H1 (cell line): ENCODE measurements at regions not wholly inside any gene's neighbourhood (a gene's known extent, or its start where the extent isn't known, plus 50 kb on each side); places are given as distances from the start of the nearest gene placed in this dataset.

Experiments used
- CTCF ChIA-PET: fragments of 300-600 bp; sonication (Branson Sonifier 250); formaldehyde crosslinking; loops from one replicate; lab custom pipeline; 2021; ENCODE audit not compliant: partially characterized antibody; lab: Charles Lee
- POLR2A ChIA-PET: fragments of 300-600 bp; sonication (Branson Sonifier 250); formaldehyde crosslinking; loops from one replicate; lab custom pipeline; 2021; ENCODE audit warnings: inconsistent platforms; ENCODE audit not compliant: partially characterized antibody; lab: Charles Lee
- DNase-seq, 2 experiments: peaks; one replicate each; pipeline versions ENCODE4 v3.0.0 to v3.0.0-alpha.2; 2010 to 2022; ENCODE audit warnings: low spot score in 2 of 2, low read depth in 1 of 2, mixed read lengths in 1 of 2
- FAIRE-seq: peaks from 2 replicates; lab custom pipeline; 2011; peaks lifted over from hg19 to GRCh38; lab: Jason Lieb, UNC
- H2AFZ ChIP-seq: 2 replicates; pipeline ENCODE4 v1.8.1; 2012; ENCODE audit warnings: low read length, inconsistent platforms
- H2AK5ac ChIP-seq: 2 replicates; pipeline ENCODE4 v1.6.1; 2013; ENCODE audit warnings: low read depth, low read length
- H2BK120ac ChIP-seq: replicated peaks from 2 replicates; pipeline ENCODE3; 2013; ENCODE audit warnings: low read depth, low read length, inconsistent platforms
- H2BK12ac ChIP-seq: 2 replicates; pipeline ENCODE4 v1.6.1; 2013; ENCODE audit warnings: low read depth, low read length
- H2BK15ac ChIP-seq: 2 replicates; pipeline ENCODE4 v1.6.1; 2013; ENCODE audit warnings: low read length
- H2BK20ac ChIP-seq: 2 replicates; pipeline ENCODE4 v1.6.1; 2013; ENCODE audit warnings: low read length
- H2BK5ac ChIP-seq: 2 replicates; pipeline ENCODE4 v1.6.1; 2013; ENCODE audit warnings: low read depth, low read length
- H3K14ac ChIP-seq: 2 replicates; pipeline ENCODE4 v1.6.1; 2013; ENCODE audit warnings: inconsistent platforms; ENCODE audit not compliant: insufficient read length
- H3K18ac ChIP-seq: 2 replicates; pipeline ENCODE4 v1.6.1; 2013; ENCODE audit warnings: low read length; ENCODE audit errors: extremely low read depth
- H3K23ac ChIP-seq: 2 replicates; pipeline ENCODE4 v1.6.1; 2013; ENCODE audit warnings: inconsistent platforms; ENCODE audit not compliant: insufficient read length
- H3K23me2 ChIP-seq: 2 replicates; pipeline ENCODE4 v1.6.1; 2013; ENCODE audit warnings: low read depth, low read length
- H3K27ac ChIP-seq: 2 replicates; pipeline ENCODE4 v1.6.1; 2011; ENCODE audit warnings: low read depth, low read length, inconsistent platforms
- H3K27me3 ChIP-seq, 4 experiments: replicated peaks in 1 of 4; 1 replicate in 1 of 4; 2 replicates in 3 of 4; pipeline versions ENCODE4 v1.6.1 to v1.8.1; 2011 to 2013; ENCODE audit warnings: low read length in 3 of 4, mild to moderate bottlenecking in 3 of 4, inconsistent platforms in 2 of 4, mixed read lengths in 2 of 4, moderate library complexity in 1 of 4; ENCODE audit not compliant: control insufficient read depth in 3 of 4, insufficient read depth in 3 of 4; ENCODE audit errors: extremely low read depth in 1 of 4
- H3K36me3 ChIP-seq, 4 experiments: 2 replicates each; pipeline versions ENCODE4 v1.6.1 to v1.8.1; 2011 to 2013; ENCODE audit warnings: mild to moderate bottlenecking in 4 of 4, low read length in 3 of 4, moderate library complexity in 2 of 4, control low read depth in 1 of 4, inconsistent platforms in 1 of 4; ENCODE audit not compliant: insufficient read depth in 4 of 4, control insufficient read depth in 2 of 4
- H3K4ac ChIP-seq: replicated peaks from 2 replicates; pipeline ENCODE3; 2013; ENCODE audit warnings: low read length, low read depth, mixed read lengths, inconsistent platforms; ENCODE audit not compliant: insufficient read length
- H3K4me1 ChIP-seq, 4 experiments: replicated peaks in 1 of 4; 1 replicate in 1 of 4; 2 replicates in 3 of 4; pipeline versions ENCODE4 v1.6.1 to v1.8.1; 2011 to 2013; ENCODE audit warnings: low read length in 3 of 4, inconsistent platforms in 2 of 4, mixed read lengths in 1 of 4; ENCODE audit not compliant: insufficient read depth in 4 of 4, control insufficient read depth in 3 of 4
- H3K4me2 ChIP-seq, 2 experiments: 2 replicates each; pipeline versions ENCODE4 v1.6.1 to v1.8.1; 2011 to 2013; ENCODE audit warnings: low read depth in 2 of 2, low read length in 2 of 2, control low read depth in 1 of 2, inconsistent platforms in 1 of 2, mild to moderate bottlenecking in 1 of 2; ENCODE audit not compliant: insufficient read depth in 1 of 2
- H3K4me3 ChIP-seq, 4 experiments: fragments of 200-600, 300-600 bp in 1 of 4; sonication (generic), shearing (Covaris generic), sonication (Bioruptor Twin) in 1 of 4; 2 replicates each; pipeline versions ENCODE4 v1.5.1 to v1.8.1; 2011 to 2016; ENCODE audit warnings: low read length in 4 of 4, low read depth in 3 of 4, control low read depth in 2 of 4, inconsistent platforms in 2 of 4, mild to moderate bottlenecking in 2 of 4, mixed read lengths in 1 of 4, moderate library complexity in 1 of 4; ENCODE audit not compliant: insufficient read depth in 2 of 4; ENCODE audit errors: extremely low read depth in 1 of 4
- H3K56ac ChIP-seq: replicated peaks from 2 replicates; pipeline ENCODE3; 2013; ENCODE audit warnings: low read depth, mild to moderate bottlenecking, mixed read lengths, low read length, inconsistent platforms; ENCODE audit not compliant: insufficient read length
- H3K79me1 ChIP-seq: 2 replicates; pipeline ENCODE4 v1.6.1; 2013; ENCODE audit warnings: low read depth, low read length, control low read depth
- H3K79me2 ChIP-seq, 2 experiments: 2 replicates each; pipeline versions ENCODE4 v1.6.1 to v1.8.1; 2012 to 2013; ENCODE audit warnings: low read length in 2 of 2, mild to moderate bottlenecking in 2 of 2, inconsistent platforms in 1 of 2; ENCODE audit not compliant: insufficient read depth in 2 of 2, control insufficient read depth in 1 of 2
- H3K9ac ChIP-seq, 4 experiments: replicated peaks in 1 of 4; 1 replicate in 1 of 4; 2 replicates in 3 of 4; pipeline versions ENCODE4 v1.6.1 to v1.8.1; 2011 to 2013; ENCODE audit warnings: low read depth in 3 of 4, low read length in 3 of 4, control low read depth in 2 of 4, mild to moderate bottlenecking in 2 of 4, moderate library complexity in 2 of 4, inconsistent platforms in 1 of 4; ENCODE audit errors: extremely low read depth in 1 of 4
- H3K9me3 ChIP-seq, 2 experiments: 2 replicates each; pipeline versions ENCODE4 v1.6.1 to v1.8.1; 2012 to 2013; ENCODE audit warnings: mild to moderate bottlenecking in 2 of 2, moderate library complexity in 2 of 2, control low read depth in 1 of 2, inconsistent platforms in 1 of 2, low read depth in 1 of 2, low read length in 1 of 2, mixed read lengths in 1 of 2; ENCODE audit not compliant: insufficient read depth in 2 of 2
- H4K20me1 ChIP-seq, 2 experiments: replicated peaks in 1 of 2; 2 replicates each; pipeline versions ENCODE3 to v1.8.1; 2011 to 2013; ENCODE audit warnings: inconsistent platforms in 2 of 2, low read length in 2 of 2, mild to moderate bottlenecking in 1 of 2; ENCODE audit not compliant: insufficient read depth in 2 of 2, control insufficient read depth in 1 of 2
- H4K5ac ChIP-seq: 2 replicates; pipeline ENCODE4 v1.6.1; 2013; ENCODE audit warnings: low read length, low read depth, mixed read lengths, inconsistent platforms; ENCODE audit not compliant: insufficient read length
- H4K8ac ChIP-seq: 2 replicates; pipeline ENCODE4 v1.8.0; 2013; ENCODE audit warnings: mild to moderate bottlenecking, moderate library complexity, low read length, inconsistent platforms; ENCODE audit not compliant: insufficient read depth; ENCODE audit errors: extremely low read depth
- H4K91ac ChIP-seq: replicated peaks from 2 replicates; pipeline ENCODE3; 2013; ENCODE audit warnings: low read length, mixed read lengths, inconsistent platforms; ENCODE audit not compliant: insufficient read length
- CEBPB ChIP-seq: IDR thresholded peaks from 2 replicates; pipeline ENCODE4 v1.6.1; 2012; ENCODE audit warnings: low read depth, low read length
- CREB1 ChIP-seq: IDR thresholded peaks from 2 replicates; pipeline ENCODE4 v1.6.1; 2012; ENCODE audit warnings: inconsistent platforms
- E2F6 ChIP-seq: IDR thresholded peaks from 2 replicates; pipeline ENCODE4 v1.6.1; 2012; ENCODE audit warnings: inconsistent platforms
- GABPA ChIP-seq: IDR thresholded peaks from 2 replicates; pipeline ENCODE4 v1.6.1; 2011; ENCODE audit warnings: mild to moderate bottlenecking, low read length, moderate library complexity, borderline replicate concordance; ENCODE audit not compliant: insufficient read depth
- GTF2F1 ChIP-seq: IDR thresholded peaks from 2 replicates; pipeline ENCODE4 v1.6.1; 2012; ENCODE audit warnings: low read depth, low read length, improper control_type of control experiment, borderline replicate concordance
- JUND ChIP-seq: IDR thresholded peaks from 2 replicates; pipeline ENCODE4 v1.6.1; 2011; ENCODE audit warnings: mild to moderate bottlenecking, improper control_type of control experiment, low read length
- KDM1A ChIP-seq: fragments of 200-600, 300-600 bp; sonication (generic); IDR thresholded peaks from 2 replicates; pipeline ENCODE4 v1.7.1; 2016; ENCODE audit warnings: mild to moderate bottlenecking, low read length, borderline replicate concordance
- KDM4A ChIP-seq: IDR thresholded peaks from one replicate; pipeline ENCODE4 v1.7.1; 2012; ENCODE audit warnings: low read depth, mild to moderate bottlenecking, moderate library complexity, low read length, inconsistent platforms; ENCODE audit not compliant: severe bottlenecking
- MAFK ChIP-seq: IDR thresholded peaks from 2 replicates; pipeline ENCODE4 v1.6.1; 2012; ENCODE audit warnings: low read depth, mild to moderate bottlenecking, improper control_type of control experiment, low read length
- NANOG ChIP-seq: IDR thresholded peaks from 2 replicates; pipeline ENCODE4 v1.6.1; 2011; ENCODE audit warnings: low read length, low read depth, mild to moderate bottlenecking, inconsistent platforms; ENCODE audit not compliant: insufficient read depth, poor library complexity, severe bottlenecking
- POU5F1 ChIP-seq: IDR thresholded peaks from 2 replicates; pipeline ENCODE4 v1.6.1; 2011; ENCODE audit warnings: low read depth, mild to moderate bottlenecking, low read length, moderate library complexity
- SIRT6 ChIP-seq: IDR thresholded peaks from one replicate; pipeline ENCODE4 v1.7.1; 2012; ENCODE audit warnings: low read length, inconsistent platforms
- SRF ChIP-seq: IDR thresholded peaks from 2 replicates; pipeline ENCODE4 v1.6.1; 2011; ENCODE audit warnings: mild to moderate bottlenecking, low read depth, low read length, moderate library complexity
- YY1 ChIP-seq: IDR thresholded peaks from 2 replicates; pipeline ENCODE4 v1.6.1; 2011; ENCODE audit warnings: low read depth, mild to moderate bottlenecking, low read length
- WGBS, 2 experiments: shearing (Covaris generic) in 1 of 2; methylation state at CpG; one replicate each; pipeline versions ENCODE4 v1.1.6 to v1.1.7; 2013 to 2015; ENCODE audit warnings: low lambda C conversion rate in 2 of 2, mixed read lengths in 2 of 2, inconsistent platforms in 1 of 2, low coverage in 1 of 2, missing lambda C conversion rate in 1 of 2; ENCODE audit not compliant: insufficient replicate concordance in 2 of 2, insufficient coverage in 1 of 2, insufficient read length in 1 of 2; ENCODE audit errors: extremely low coverage in 1 of 2, missing lambda C conversion rate in 1 of 2; 5-methylcytosine and 5-hydroxymethylcytosine counted together
- TF ChIP-seq, protein P1 (sequence below): IDR thresholded peaks from 2 replicates; pipeline ENCODE4 v1.6.1; 2011; ENCODE audit warnings: low read depth, mild to moderate bottlenecking, low read length; ENCODE audit not compliant: insufficient read depth

- Histone ChIP-seq H3K27ac (no peak overlapping the region), H2BK15ac (no peak overlapping the region), H3K36me3 (no peaks in the 10 kb centered on the region), H2BK20ac (no peak overlapping the region), H3K27me3 (no peaks in the 10 kb centered on the region), H3K23ac (no peak overlapping the region), H3K79me2 (no peaks in the 10 kb centered on the region), H2BK120ac (no peak overlapping the region), H2BK12ac (no peak overlapping the region), H3K4me2 (no peak overlapping the region), H4K91ac (no peak overlapping the region), H3K23me2 (no peaks in the 10 kb centered on the region; the same call in 1 of the 2 replicates), H2AK5ac (no peak overlapping the region), H3K4ac (no peak overlapping the region), H3K9ac (no peak overlapping the region), H4K8ac (no peak overlapping the region), H2BK5ac (no peak overlapping the region), H4K20me1 (no peaks in the 10 kb centered on the region), H4K5ac (no peak overlapping the region), H3K14ac (no peak overlapping the region), H3K56ac (no peak overlapping the region), H3K4me1 (no peaks in the 10 kb centered on the region), H3K79me1 (no peaks in the 10 kb centered on the region), H3K9me3 (no peaks in the 10 kb centered on the region; a peak in 1 of 4 replicates), H3K18ac (no peak overlapping the region), H2AFZ (peak overlapping the region; percentile 77; the same call in 1 of the 2 replicates), H3K4me3 (no peak overlapping the region)
- CTCF ChIA-PET, result interaction anchor here (1.0 kb wide), 1 partner anchor 60 kb away, joined by 3 read pairs; no protein-coding TSS in a partner anchor
- POLR2A ChIA-PET, result no interaction called here
- no peak for FAIRE-seq
- WGBS, 2 experiments, result 92% methylated on average over 1 of the region's 1 CpG; no CpG with 5 or more reads in 1 of the 2 experiments
- no peak for DNase-seq
- TF ChIP-seq GABPA (no peak), SRF (no peak), CEBPB (no peak), KDM4A (no peak), SIRT6 (no peak), JUND (no peak), NANOG (no peak), GTF2F1 (no peak), KDM1A (no peak), YY1 (no peak), E2F6 (no peak), POU5F1 (no peak), MAFK (no peak), CREB1 (no peak)
- TF ChIP-seq, protein P1, sequence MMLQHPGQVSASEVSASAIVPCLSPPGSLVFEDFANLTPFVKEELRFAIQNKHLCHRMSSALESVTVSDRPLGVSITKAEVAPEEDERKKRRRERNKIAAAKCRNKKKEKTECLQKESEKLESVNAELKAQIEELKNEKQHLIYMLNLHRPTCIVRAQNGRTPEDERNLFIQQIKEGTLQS, result no peak
Measured at GRCh38 chr4:178693816-178694215, 1251.6 kb upstream of the AGA start.
